Tibial nerve (tissue), 4 donors: ENCODE measurements at regions not wholly inside any gene's neighbourhood (a gene's known extent, or its start where the extent isn't known, plus 50 kb on each side); places are given as distances from the start of the nearest gene placed in this dataset.

Experiments used
- EP300 ChIP-seq, 2 donors: sonication (generic); formaldehyde crosslinking; IDR thresholded peaks; one replicate each; pipeline ENCODE4 v1.6.1; 2017; ENCODE audit warnings: antibody characterized with exemption in 2 of 2, mild to moderate bottlenecking in 1 of 2
- POLR2A ChIP-seq, 2 donors: fragments of 450-650 bp; IDR thresholded peaks; one replicate each; pipeline ENCODE4 v1.6.1; 2017; ENCODE audit warnings: antibody characterized with exemption in 2 of 2, mild to moderate bottlenecking in 2 of 2, moderate library complexity in 2 of 2
- TF ChIP-seq, protein P1 (sequence below), 5 experiments: fragments of 200-600 bp in 3 of 5; fragments of 450-650 bp in 2 of 5; sonication (generic) in 3 of 5; IDR thresholded peaks; one replicate each; pipeline ENCODE4 v1.5.1; 2016 to 2019; ENCODE audit warnings: antibody characterized with exemption in 5 of 5, mild to moderate bottlenecking in 3 of 5, moderate library complexity in 2 of 5

DNA sequence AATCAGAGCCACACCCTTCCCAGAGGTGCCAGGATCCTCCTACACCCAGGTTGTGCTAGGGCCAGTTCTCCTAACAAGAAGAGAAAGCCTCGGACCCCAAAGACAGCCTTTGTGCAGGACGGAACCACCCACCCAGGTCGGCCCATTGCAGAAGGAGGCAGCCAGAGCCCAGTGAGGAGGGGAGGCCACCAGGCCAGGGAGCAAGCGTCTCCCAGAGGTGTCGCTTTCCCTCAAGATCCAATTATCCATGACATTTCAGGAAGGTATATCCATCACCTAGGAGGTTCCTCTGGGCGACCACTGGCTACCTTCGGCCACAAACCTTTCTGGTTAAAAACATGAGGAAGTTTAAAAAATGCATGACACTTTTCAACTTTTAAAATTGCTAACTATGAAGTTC is 87.4 kb upstream of the THBS2 start:
- TF ChIP-seq, protein P1, sequence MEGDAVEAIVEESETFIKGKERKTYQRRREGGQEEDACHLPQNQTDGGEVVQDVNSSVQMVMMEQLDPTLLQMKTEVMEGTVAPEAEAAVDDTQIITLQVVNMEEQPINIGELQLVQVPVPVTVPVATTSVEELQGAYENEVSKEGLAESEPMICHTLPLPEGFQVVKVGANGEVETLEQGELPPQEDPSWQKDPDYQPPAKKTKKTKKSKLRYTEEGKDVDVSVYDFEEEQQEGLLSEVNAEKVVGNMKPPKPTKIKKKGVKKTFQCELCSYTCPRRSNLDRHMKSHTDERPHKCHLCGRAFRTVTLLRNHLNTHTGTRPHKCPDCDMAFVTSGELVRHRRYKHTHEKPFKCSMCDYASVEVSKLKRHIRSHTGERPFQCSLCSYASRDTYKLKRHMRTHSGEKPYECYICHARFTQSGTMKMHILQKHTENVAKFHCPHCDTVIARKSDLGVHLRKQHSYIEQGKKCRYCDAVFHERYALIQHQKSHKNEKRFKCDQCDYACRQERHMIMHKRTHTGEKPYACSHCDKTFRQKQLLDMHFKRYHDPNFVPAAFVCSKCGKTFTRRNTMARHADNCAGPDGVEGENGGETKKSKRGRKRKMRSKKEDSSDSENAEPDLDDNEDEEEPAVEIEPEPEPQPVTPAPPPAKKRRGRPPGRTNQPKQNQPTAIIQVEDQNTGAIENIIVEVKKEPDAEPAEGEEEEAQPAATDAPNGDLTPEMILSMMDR (IDR thresholded peaks at IDR 0.05) = no peak
- TF ChIP-seq POLR2A (IDR thresholded peaks at IDR 0.05) (no peak), EP300 (IDR thresholded peaks at IDR 0.05) (no peak)
